ENCODE measurements at regions not wholly inside any gene's neighbourhood (a gene's known extent, or its start where the extent isn't known, plus 50 kb on each side); places are given as distances from the start of the nearest gene placed in this dataset.

GRCh38 chr17:53227111-53227510 is 595.6 kb upstream of the KIF2B start:
- H4K20me1 ChIP-seq (ENCODE audit: insufficient read depth, low read length), result no peaks in the 10 kb centered on the region
- no peaks in the 10 kb centered on the region for H3K27me3 ChIP-seq (ENCODE audit: insufficient read depth, low read length)
- H3K36me3 ChIP-seq (ENCODE audit: insufficient read depth, low read length), result no peaks in the 10 kb centered on the region
- H3K9ac ChIP-seq (ENCODE audit: low read length), result no peak overlapping the region
- no peaks in the 10 kb centered on the region for H3K79me2 ChIP-seq (ENCODE audit: insufficient read depth, low read length)
- no peak for TF ChIP-seq CTCF (IDR thresholded peaks at IDR 0.05; ENCODE audit: low read length)
- no peak for TF ChIP-seq EZH2 (IDR thresholded peaks at IDR 0.05; ENCODE audit: borderline replicate concordance, low read length)
- no peak overlapping the region for H3K4me2 ChIP-seq (ENCODE audit: low read length)
- H3K4me1 ChIP-seq (ENCODE audit: insufficient read depth, low read length, severe bottlenecking), result no peaks in the 10 kb centered on the region
- no peaks in the 10 kb centered on the region for H3K9me2 ChIP-seq (ENCODE audit: low read depth, low read length)
- H2AFZ ChIP-seq (ENCODE audit: low read length), result no peak overlapping the region
- no peaks in the 10 kb centered on the region for H3F3A ChIP-seq (ENCODE audit: insufficient read depth, low read length)
- H3K4me3 ChIP-seq (ENCODE audit: low read depth, low read length, poor library complexity, severe bottlenecking), result no peak overlapping the region
- H3K27ac ChIP-seq (ENCODE audit: low read depth, low read length, poor library complexity, severe bottlenecking), result no peak overlapping the region
- H3K9me3 ChIP-seq (ENCODE audit: low read length), result no peaks in the 10 kb centered on the region

- Histone ChIP-seq H3K4me1 (ENCODE audit: insufficient read depth, low read length, severe bottlenecking) (no peaks in the 10 kb centered on the region), H3K27me3 (ENCODE audit: insufficient read depth, low read length) (no peaks in the 10 kb centered on the region), H3K4me3 (ENCODE audit: low read depth, low read length, poor library complexity, severe bottlenecking) (no peak overlapping the region), H3K9me3 (ENCODE audit: low read length) (no peaks in the 10 kb centered on the region), H2AFZ (ENCODE audit: low read length) (no peak overlapping the region), H4K20me1 (ENCODE audit: insufficient read depth, low read length) (no peaks in the 10 kb centered on the region), H3K36me3 (ENCODE audit: insufficient read depth, low read length) (no peaks in the 10 kb centered on the region), H3K9me2 (ENCODE audit: low read depth, low read length) (no peaks in the 10 kb centered on the region), H3K9ac (ENCODE audit: low read length) (no peak overlapping the region), H3K4me2 (ENCODE audit: low read length) (no peak overlapping the region), H3K79me2 (ENCODE audit: insufficient read depth, low read length) (no peaks in the 10 kb centered on the region), H3F3A (ENCODE audit: insufficient read depth, low read length) (no peaks in the 10 kb centered on the region), H3K27ac (ENCODE audit: low read depth, low read length, poor library complexity, severe bottlenecking) (no peak overlapping the region)
- no peak for TF ChIP-seq CTCF (IDR thresholded peaks at IDR 0.05; ENCODE audit: low read length)
- no peak for TF ChIP-seq EZH2 (IDR thresholded peaks at IDR 0.05; ENCODE audit: borderline replicate concordance, low read length)
Observed at GRCh38 chr17:53219821-53220220, 602.9 kb upstream of the KIF2B start.

- Histone ChIP-seq H3K36me3 (ENCODE audit: insufficient read depth, low read length) (no peaks in the 10 kb centered on the region), H4K20me1 (ENCODE audit: insufficient read depth, low read length) (no peaks in the 10 kb centered on the region), H2AFZ (ENCODE audit: low read length) (no peak overlapping the region), H3K9me3 (ENCODE audit: low read length) (no peaks in the 10 kb centered on the region), H3K4me2 (ENCODE audit: low read length) (no peak overlapping the region), H3K9ac (ENCODE audit: low read length) (no peak overlapping the region), H3F3A (ENCODE audit: insufficient read depth, low read length) (no peaks in the 10 kb centered on the region), H3K4me1 (ENCODE audit: insufficient read depth, low read length, severe bottlenecking) (no peaks in the 10 kb centered on the region), H3K27ac (ENCODE audit: low read depth, low read length, poor library complexity, severe bottlenecking) (no peak overlapping the region), H3K9me2 (ENCODE audit: low read depth, low read length) (no peaks in the 10 kb centered on the region), H3K79me2 (ENCODE audit: insufficient read depth, low read length) (no peaks in the 10 kb centered on the region), H3K4me3 (ENCODE audit: low read depth, low read length, poor library complexity, severe bottlenecking) (no peak overlapping the region), H3K27me3 (ENCODE audit: insufficient read depth, low read length) (no peaks in the 10 kb centered on the region)
- no peak for TF ChIP-seq EZH2 (IDR thresholded peaks at IDR 0.05; ENCODE audit: borderline replicate concordance, low read length)
- TF ChIP-seq CTCF (IDR thresholded peaks at IDR 0.05; ENCODE audit: low read length), result no peak
Observed at GRCh38 chr17:53218723-53219122, 604.0 kb upstream of the KIF2B start.

Measured in OCI-LY1 (cell line).